NCI-H748 (cell line): ENCODE measurements at regions not wholly inside any gene's neighbourhood (a gene's known extent, or its start where the extent isn't known, plus 50 kb on each side); places are given as distances from the start of the nearest gene placed in this dataset.
A peak's percentile ranks its signal among the peaks of the same experiment; 100 is the strongest.

Experiments
- DNase-seq: peaks from one replicate; lab custom pipeline; 2025; ENCODE audit not compliant: unreplicated experiment; lab: John Stamatoyannopoulos, UW

DNA sequence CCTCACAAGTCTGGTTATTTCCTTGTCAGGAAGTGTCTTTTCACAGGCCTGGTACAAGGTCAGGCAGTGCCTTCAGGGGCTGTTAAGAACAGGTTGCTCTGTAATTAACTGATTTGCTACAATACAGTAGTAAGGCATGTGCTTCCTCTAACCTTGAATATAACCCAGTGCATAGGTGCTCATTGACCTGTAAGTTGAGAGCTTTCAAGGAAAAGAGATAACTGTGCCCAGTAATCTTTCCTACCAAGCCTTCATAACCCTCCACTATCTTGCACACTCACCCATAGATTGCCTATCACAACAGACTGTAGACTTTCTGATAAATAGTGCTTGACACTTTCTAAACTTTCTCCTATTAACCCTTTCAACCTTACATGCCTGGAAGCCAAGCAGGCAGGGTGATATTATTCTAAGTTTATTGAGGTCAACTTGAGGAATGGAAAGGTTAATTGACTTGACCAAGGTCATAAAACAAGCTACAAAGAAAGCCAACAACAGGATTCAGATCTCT is 148.1 kb downstream of the PPARGC1A start:
- no peak for DNase-seq

GRCh38 chr4:23737571-23737970 is 152.3 kb downstream of the PPARGC1A start:
- DNase-seq, result no peak

DNA sequence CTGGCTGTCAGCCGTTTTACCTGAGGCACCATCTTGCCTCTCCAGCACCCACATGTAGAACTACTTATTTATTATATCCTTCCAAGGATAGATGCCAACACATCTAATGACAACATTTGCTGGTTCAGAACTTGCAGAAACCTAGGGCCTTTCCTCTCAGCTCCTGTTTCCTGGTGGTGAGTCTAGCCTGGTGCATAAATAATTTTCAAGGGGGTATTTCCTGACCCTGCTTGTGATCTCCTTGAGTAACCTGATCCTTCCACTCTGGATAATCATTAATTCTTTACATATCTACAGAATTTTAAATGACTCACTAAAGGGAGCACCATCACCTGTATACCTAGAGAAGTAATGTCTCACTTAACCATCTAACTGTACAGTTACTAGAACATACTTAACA is 153.4 kb downstream of the PPARGC1A start:
- DNase-seq, result no peak

GRCh38 chr4:23734000-23734399 is 155.8 kb downstream of the PPARGC1A start:
- DNase-seq, result no peak

GRCh38 chr4:23733476-23733875 is 156.4 kb downstream of the PPARGC1A start:
- DNase-seq, result no peak

- no peak for DNase-seq
These were observed 158.8 kb downstream of the PPARGC1A start for GRCh38 chr4:23730998-23731397.

- no peak for DNase-seq
These were observed 160.9 kb downstream of the PPARGC1A start for GRCh38 chr4:23728971-23729370.

GRCh38 chr4:23728393-23728792 is 161.5 kb downstream of the PPARGC1A start:
- DNase-seq, result no peak

DNA sequence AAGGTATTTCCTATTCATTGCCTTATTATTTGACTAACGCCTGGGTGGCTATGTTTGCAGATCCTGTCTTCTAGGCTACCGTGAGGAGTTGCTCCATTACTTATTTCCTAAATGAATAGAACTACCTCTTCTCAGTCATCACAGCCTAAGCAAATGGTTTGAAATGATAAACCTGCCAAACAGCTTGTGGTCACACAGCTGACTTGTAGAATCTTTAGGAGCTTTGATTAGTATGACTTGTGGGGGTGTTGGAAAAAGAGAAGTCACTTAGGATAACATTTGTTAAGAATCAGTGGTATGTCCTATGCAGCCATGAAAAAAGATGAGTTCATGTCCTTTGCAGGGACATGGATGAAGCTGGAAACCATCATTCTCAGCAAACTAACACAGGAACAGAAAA is 169.3 kb downstream of the PPARGC1A start:
- DNase-seq, result no peak

DNA sequence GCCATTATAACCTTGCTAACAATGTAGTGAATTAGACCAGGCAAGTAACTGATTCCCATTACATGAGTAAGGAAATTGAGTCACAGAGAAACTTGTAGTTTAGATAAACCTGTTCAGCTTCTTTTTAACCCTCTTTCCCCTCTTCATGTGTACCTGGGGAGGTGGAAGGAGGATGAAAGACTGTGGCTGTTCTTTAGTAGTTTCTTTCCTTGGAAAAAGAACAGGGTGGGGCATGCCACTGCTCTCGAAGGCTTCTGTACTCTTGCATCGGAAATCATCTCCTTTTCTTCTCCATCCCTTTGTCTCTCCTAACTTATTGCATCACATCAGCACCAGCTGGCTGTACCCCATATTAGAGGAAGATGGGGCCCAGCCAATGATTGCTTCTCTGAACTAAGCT is 171.4 kb downstream of the PPARGC1A start:
- DNase-seq, result no peak

- DNase-seq, result peak; percentile 4
These were observed 172.2 kb downstream of the PPARGC1A start for GRCh38 chr4:23717528-23718248.

- no peak for DNase-seq
These were observed 179.5 kb downstream of the PPARGC1A start for GRCh38 chr4:23710298-23710697.

GRCh38 chr4:23707652-23708026 is 182.2 kb downstream of the PPARGC1A start:
- no peak for DNase-seq

DNA sequence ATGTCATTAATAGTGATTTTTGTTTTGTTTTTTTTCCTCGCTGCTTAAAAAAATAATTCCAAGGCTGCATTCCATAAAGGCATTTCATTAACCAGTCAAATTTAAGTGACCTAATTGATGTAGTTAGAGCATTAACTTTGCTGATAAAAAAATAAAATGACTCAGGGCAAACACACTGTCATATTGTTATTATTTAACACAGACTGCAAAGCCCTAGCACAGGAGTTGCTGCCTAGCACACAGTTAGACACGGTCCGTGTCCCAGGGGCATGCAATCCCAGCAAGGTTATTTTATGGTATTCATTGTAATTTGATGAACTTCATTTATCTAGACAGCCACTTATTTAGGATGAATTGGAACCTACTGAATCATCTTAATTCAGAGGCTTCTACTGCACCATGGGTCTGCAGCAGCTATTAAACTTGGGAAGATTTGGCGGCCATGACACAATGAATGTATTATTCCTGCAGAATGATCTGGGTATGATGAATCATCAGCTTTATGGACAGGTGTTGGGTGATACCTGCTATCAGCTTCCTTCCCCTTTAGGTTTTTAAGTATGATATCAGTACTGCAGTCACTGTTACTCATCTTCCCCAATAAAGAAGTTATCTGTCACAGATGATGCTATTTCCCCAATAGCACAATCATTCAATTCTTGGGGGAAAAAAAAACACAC is 182.7 kb downstream of the PPARGC1A start:
- DNase-seq, result no peak

DNA sequence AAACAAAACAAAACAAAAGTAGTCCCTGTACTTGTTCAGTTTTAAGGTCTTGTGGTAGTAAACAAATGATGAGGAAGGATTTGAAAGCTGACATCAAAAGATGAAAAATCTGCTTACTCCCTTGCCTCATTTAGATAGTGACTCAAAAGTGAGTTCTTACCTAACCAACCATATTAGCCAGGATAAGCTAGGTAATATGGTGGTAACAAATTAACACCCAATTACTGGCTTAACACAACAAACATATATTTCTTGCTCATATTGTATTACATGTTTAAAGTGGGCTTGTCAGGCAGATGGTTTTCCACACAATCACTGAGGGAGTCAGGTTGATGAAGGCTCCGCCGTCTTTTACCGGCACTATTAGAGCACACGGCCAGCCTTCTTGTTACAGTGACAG is 189.7 kb downstream of the PPARGC1A start:
- DNase-seq, result no peak

- DNase-seq, result no peak
These were observed 192.1 kb downstream of the PPARGC1A start for GRCh38 chr4:23697722-23698121.

DNA sequence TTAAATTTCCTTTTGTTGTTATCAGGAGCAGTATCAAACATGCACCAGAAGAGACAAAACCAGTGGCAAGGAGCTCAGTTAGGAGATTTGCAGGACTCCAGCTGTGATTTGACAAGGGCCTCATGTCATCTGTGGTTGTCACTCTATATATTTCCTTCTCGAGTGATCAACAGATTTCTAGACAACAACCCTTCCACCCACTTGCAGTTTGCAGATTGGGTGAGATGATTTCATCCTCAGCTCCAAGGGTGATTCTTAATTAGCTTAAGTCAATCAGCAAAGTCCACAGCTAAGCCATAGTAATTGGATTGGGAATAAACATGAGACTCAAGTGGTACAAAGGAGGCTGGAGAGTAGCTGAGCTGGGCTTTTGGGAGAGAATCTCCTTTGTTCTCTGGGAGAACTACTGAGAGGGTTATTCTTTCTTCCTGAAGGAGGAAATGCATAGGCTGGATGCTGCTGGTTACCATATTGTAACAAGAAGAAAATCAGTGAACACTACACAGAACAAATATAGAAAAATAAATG is 192.8 kb downstream of the PPARGC1A start:
- no peak for DNase-seq

GRCh38 chr4:23686169-23686897 is 203.5 kb downstream of the PPARGC1A start:
- no peak for DNase-seq

DNA sequence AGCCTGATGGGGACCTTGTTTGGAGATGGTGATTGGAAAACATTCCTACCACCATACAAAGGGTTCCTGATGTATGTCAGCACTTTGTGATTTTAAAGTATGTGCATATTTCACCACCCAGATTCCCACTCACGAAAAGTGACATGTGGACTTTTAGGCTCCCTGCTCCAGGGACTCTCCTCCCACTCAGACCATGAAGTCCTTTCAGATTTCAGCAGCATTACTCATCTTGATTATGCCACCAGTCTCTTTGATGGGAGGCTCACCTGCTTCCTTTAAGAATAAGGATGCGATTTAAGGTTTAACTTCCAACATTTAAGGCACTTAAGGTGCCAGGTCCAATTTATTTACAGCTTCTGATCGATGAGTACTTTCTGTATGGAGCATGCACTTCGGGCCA is 204.4 kb downstream of the PPARGC1A start:
- DNase-seq, result no peak

DNA sequence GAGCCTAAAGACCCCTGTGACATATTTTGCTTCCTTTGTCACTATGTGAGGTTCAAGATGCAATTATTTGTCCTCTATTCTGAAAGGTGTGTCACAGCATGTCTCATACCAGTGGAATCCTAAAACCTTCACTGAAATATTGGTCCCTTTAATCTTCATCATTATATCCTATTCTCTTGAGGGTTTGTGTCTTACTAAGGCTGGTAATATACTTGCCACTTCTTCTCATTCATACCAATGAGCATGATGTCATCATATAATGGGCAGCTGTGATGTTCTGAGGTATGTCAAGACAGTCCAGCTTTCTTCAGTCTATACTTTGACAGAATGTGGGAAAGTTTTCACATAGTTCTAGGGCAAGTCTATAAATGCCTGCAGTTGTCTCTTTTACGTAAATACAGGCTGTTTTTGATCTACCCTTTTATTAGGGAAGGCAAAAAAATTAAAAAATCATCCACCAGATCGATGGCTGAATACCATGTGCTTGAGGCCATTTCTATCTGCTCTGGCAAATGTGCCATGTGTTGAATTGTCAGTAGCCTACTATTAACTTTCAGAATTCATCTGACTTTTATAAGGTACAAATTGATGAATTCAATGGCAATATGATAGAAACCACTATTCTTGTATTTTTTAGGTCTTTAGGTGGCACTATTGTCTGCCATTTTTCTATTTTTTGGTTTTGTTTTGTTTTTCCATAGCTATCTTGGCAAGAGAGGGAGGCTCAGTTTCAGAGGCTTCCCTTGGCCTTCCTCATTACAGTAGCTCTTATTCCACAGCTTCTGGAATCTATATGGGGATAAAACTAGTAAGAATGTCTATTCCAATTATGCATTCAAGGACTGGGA is 209.0 kb downstream of the PPARGC1A start:
- no peak for DNase-seq

GRCh38 chr4:23674694-23675093 is 215.2 kb downstream of the PPARGC1A start:
- no peak for DNase-seq
